ENCODE measurements at regions not wholly inside any gene's neighbourhood (a gene's known extent, or its start where the extent isn't known, plus 50 kb on each side); places are given as distances from the start of the nearest gene placed in this dataset.

- no peak overlapping the region for H3K4me3 ChIP-seq (ENCODE audit: low read length)
- WGBS (ENCODE audit: insufficient coverage, low lambda C conversion rate) = no CpG with 5 or more reads among the region's 9 CpGs
- no peaks in the 10 kb centered on the region for H3K36me3 ChIP-seq (ENCODE audit: control insufficient read depth, insufficient read depth, low read length)
- no peaks in the 10 kb centered on the region for H3K9me3 ChIP-seq (ENCODE audit: control insufficient read depth, low read depth, low read length)
- H3K27me3 ChIP-seq (ENCODE audit: control insufficient read depth, insufficient read depth, low read length) = no peaks in the 10 kb centered on the region
- H3K4me1 ChIP-seq (ENCODE audit: control insufficient read depth, insufficient read depth, low read length) = no peaks in the 10 kb centered on the region
- DNase-seq = peak; percentile 33 to 36
- no peak overlapping the region for H3K27ac ChIP-seq (ENCODE audit: low read length)
Measured at GRCh38 chr9:115649991-115650472, 503.6 kb upstream of the PAPPA start.

- no peak for DNase-seq
- H3K4me3 ChIP-seq (ENCODE audit: low read length) = no peak overlapping the region
- H3K9me3 ChIP-seq (ENCODE audit: control insufficient read depth, low read depth, low read length) = no peaks in the 10 kb centered on the region
- no peak overlapping the region for H3K27ac ChIP-seq (ENCODE audit: low read length)
- no peaks in the 10 kb centered on the region for H3K4me1 ChIP-seq (ENCODE audit: control insufficient read depth, insufficient read depth, low read length)
- H3K27me3 ChIP-seq (ENCODE audit: control insufficient read depth, insufficient read depth, low read length) = no peaks in the 10 kb centered on the region
- H3K36me3 ChIP-seq (ENCODE audit: control insufficient read depth, insufficient read depth, low read length) = no peaks in the 10 kb centered on the region
Measured at GRCh38 chr9:115650768-115651167, 502.8 kb upstream of the PAPPA start.

DNA sequence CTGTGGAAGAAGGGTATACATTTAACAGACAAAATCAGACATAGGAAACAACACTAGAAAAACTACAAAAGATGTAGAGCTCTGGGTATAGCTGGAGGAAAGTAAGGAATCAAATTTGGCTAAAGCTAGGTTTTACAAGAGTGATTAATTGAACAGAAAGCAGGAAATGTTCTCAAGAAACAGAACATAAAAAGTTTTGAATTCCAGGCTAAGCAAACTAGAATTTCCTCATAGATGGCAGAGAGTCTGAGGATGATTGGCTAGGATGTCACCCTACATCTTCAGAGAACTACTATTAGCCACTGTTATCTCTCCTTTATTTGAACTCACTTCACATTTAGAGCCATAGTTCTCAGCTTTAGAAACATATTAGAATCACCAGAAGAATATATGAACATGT lies 502.1 kb upstream of the PAPPA start:
- Histone ChIP-seq H3K27ac (ENCODE audit: low read length) (no peak overlapping the region), H3K27me3 (ENCODE audit: control insufficient read depth, insufficient read depth, low read length) (no peaks in the 10 kb centered on the region), H3K9me3 (ENCODE audit: control insufficient read depth, low read depth, low read length) (no peaks in the 10 kb centered on the region), H3K4me3 (ENCODE audit: low read length) (no peak overlapping the region), H3K36me3 (ENCODE audit: control insufficient read depth, insufficient read depth, low read length) (no peaks in the 10 kb centered on the region), H3K4me1 (ENCODE audit: control insufficient read depth, insufficient read depth, low read length) (no peaks in the 10 kb centered on the region)
- DNase-seq = no peak

- Histone ChIP-seq H3K9me3 (ENCODE audit: control insufficient read depth, low read depth, low read length) (no peaks in the 10 kb centered on the region), H3K27me3 (ENCODE audit: control insufficient read depth, insufficient read depth, low read length) (no peaks in the 10 kb centered on the region), H3K4me3 (ENCODE audit: low read length) (no peak overlapping the region), H3K4me1 (ENCODE audit: control insufficient read depth, insufficient read depth, low read length) (no peaks in the 10 kb centered on the region), H3K27ac (ENCODE audit: low read length) (no peak overlapping the region), H3K36me3 (ENCODE audit: control insufficient read depth, insufficient read depth, low read length) (no peaks in the 10 kb centered on the region)
- DNase-seq = no peak
- no CpG with 5 or more reads among the region's 3 CpGs for WGBS (ENCODE audit: insufficient coverage, low lambda C conversion rate)
Measured at GRCh38 chr9:115653171-115653606, 500.4 kb upstream of the PAPPA start.

DNA sequence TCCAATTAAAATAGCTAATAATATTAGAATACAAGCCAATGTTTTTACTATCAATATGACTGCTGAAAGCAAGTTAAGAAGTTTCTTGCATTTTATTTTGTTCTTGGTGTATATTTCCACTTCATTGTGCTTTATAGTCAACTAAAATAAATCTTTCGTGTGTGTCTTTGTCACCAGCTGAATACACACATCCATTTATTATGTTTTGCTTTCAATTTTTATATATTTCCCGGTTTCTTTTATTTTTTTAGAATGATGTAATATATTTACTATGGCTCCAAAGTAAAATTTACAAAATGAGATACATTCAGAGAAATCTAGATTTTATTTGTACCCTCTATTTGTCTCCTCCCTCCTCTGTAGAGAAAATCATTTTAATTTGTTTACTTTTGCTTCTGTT lies 495.9 kb upstream of the PAPPA start:
- Histone ChIP-seq H3K4me1 (ENCODE audit: control insufficient read depth, insufficient read depth, low read length) (no peaks in the 10 kb centered on the region), H3K4me3 (ENCODE audit: low read length) (no peak overlapping the region), H3K9me3 (ENCODE audit: control insufficient read depth, low read depth, low read length) (no peaks in the 10 kb centered on the region), H3K27me3 (ENCODE audit: control insufficient read depth, insufficient read depth, low read length) (no peaks in the 10 kb centered on the region), H3K27ac (ENCODE audit: low read length) (no peak overlapping the region), H3K36me3 (ENCODE audit: control insufficient read depth, insufficient read depth, low read length) (no peaks in the 10 kb centered on the region)
- WGBS (ENCODE audit: insufficient coverage, low lambda C conversion rate) = 82% methylated on average over 2 of the region's 2 CpGs
- DNase-seq = no peak

- no peak overlapping the region for H3K27ac ChIP-seq (ENCODE audit: low read length)
- no peaks in the 10 kb centered on the region for H3K27me3 ChIP-seq (ENCODE audit: control insufficient read depth, insufficient read depth, low read length)
- H3K4me1 ChIP-seq (ENCODE audit: control insufficient read depth, insufficient read depth, low read length) = no peaks in the 10 kb centered on the region
- no peaks in the 10 kb centered on the region for H3K9me3 ChIP-seq (ENCODE audit: control insufficient read depth, low read depth, low read length)
- no CpG with 5 or more reads among the region's 2 CpGs for WGBS (ENCODE audit: insufficient coverage, low lambda C conversion rate)
- H3K4me3 ChIP-seq (ENCODE audit: low read length) = no peak overlapping the region
- DNase-seq = no peak
- no peaks in the 10 kb centered on the region for H3K36me3 ChIP-seq (ENCODE audit: control insufficient read depth, insufficient read depth, low read length)
Measured at GRCh38 chr9:115665519-115665918, 488.1 kb upstream of the PAPPA start.

DNA sequence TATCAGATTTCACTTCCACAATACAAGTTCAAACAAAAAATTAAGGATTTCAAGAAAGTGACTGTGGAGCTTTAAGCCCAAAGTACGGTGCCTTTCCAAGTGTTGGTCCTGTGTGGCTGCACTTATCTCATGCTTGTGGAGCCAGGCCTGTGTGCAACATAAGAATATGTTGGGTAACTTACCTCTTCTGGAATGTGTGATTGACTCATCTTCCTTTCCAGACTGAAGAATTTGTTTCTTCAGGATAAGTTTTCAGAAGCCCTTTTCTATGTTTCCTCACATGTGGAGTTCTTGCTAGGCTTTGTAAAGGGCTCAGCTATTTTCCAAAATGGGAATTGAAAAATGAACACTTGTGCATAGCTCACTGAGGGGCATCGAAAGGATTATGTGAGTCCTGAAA lies 485.1 kb upstream of the PAPPA start:
- no peaks in the 10 kb centered on the region for H3K27me3 ChIP-seq (ENCODE audit: control insufficient read depth, insufficient read depth, low read length)
- no CpG with 5 or more reads among the region's 2 CpGs for WGBS (ENCODE audit: insufficient coverage, low lambda C conversion rate)
- no peak overlapping the region for H3K27ac ChIP-seq (ENCODE audit: low read length)
- H3K9me3 ChIP-seq (ENCODE audit: control insufficient read depth, low read depth, low read length) = no peaks in the 10 kb centered on the region
- DNase-seq = no peak
- no peak overlapping the region for H3K4me3 ChIP-seq (ENCODE audit: low read length)
- H3K4me1 ChIP-seq (ENCODE audit: control insufficient read depth, insufficient read depth, low read length) = no peaks in the 10 kb centered on the region
- no peaks in the 10 kb centered on the region for H3K36me3 ChIP-seq (ENCODE audit: control insufficient read depth, insufficient read depth, low read length)

DNA sequence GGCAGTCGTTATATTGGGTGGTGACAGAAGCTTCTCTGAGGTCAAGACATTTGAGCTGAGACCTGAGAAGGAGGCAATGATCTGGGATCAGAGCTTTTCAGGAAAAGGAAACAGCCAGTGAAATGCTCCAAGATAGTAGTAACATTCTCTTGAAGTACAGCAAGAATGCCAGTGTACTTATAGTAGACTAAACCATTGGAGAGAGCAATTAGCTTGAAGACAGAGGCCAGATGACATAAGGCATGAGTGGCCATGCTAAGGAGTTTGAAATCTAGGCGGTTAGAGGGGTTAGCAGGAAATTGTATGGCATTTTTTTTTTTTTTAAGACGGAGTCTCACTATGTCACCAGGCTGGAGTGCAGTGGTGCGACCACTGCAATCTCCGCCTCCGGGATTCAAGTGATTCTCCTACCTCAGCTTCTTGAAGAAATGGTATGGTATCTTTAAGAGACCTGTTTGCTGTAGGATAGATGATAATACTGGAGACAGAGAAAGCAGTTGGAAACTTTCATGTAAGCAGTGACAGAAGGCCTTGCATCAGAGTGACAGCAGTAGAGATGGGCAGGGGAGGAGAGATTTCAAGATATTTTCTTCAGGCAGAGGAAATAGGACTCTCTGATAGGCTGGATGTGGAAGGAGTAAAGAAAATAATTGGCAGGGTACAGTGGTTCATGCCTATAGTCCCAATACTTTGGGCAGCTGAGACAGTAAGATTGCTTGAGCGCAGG lies 482.2 kb upstream of the PAPPA start:
- H3K27ac ChIP-seq (ENCODE audit: low read length) = no peak overlapping the region
- no peaks in the 10 kb centered on the region for H3K36me3 ChIP-seq (ENCODE audit: control insufficient read depth, insufficient read depth, low read length)
- H3K4me3 ChIP-seq (ENCODE audit: low read length) = no peak overlapping the region
- no peaks in the 10 kb centered on the region for H3K4me1 ChIP-seq (ENCODE audit: control insufficient read depth, insufficient read depth, low read length)
- 100% methylated on average over 1 of the region's 7 CpGs for WGBS (ENCODE audit: insufficient coverage, low lambda C conversion rate)
- H3K27me3 ChIP-seq (ENCODE audit: control insufficient read depth, insufficient read depth, low read length) = no peaks in the 10 kb centered on the region
- no peak for DNase-seq
- no peaks in the 10 kb centered on the region for H3K9me3 ChIP-seq (ENCODE audit: control insufficient read depth, low read depth, low read length)

- H3K27me3 ChIP-seq (ENCODE audit: control insufficient read depth, insufficient read depth, low read length) = no peaks in the 10 kb centered on the region
- H3K9me3 ChIP-seq (ENCODE audit: control insufficient read depth, low read depth, low read length) = no peaks in the 10 kb centered on the region
- DNase-seq = no peak
- H3K4me1 ChIP-seq (ENCODE audit: control insufficient read depth, insufficient read depth, low read length) = no peaks in the 10 kb centered on the region
- no peaks in the 10 kb centered on the region for H3K36me3 ChIP-seq (ENCODE audit: control insufficient read depth, insufficient read depth, low read length)
- no CpG with 5 or more reads among the region's 1 CpG for WGBS (ENCODE audit: insufficient coverage, low lambda C conversion rate)
- no peak overlapping the region for H3K27ac ChIP-seq (ENCODE audit: low read length)
- no peak overlapping the region for H3K4me3 ChIP-seq (ENCODE audit: low read length)
Measured at GRCh38 chr9:115671963-115672305, 481.7 kb upstream of the PAPPA start.

GRCh38 chr9:115672477-115673316 lies 480.9 kb upstream of the PAPPA start:
- Histone ChIP-seq H3K27ac (ENCODE audit: low read length) (no peak overlapping the region), H3K4me3 (ENCODE audit: low read length) (no peak overlapping the region), H3K36me3 (ENCODE audit: control insufficient read depth, insufficient read depth, low read length) (no peaks in the 10 kb centered on the region), H3K4me1 (ENCODE audit: control insufficient read depth, insufficient read depth, low read length) (no peaks in the 10 kb centered on the region), H3K9me3 (ENCODE audit: control insufficient read depth, low read depth, low read length) (no peaks in the 10 kb centered on the region), H3K27me3 (ENCODE audit: control insufficient read depth, insufficient read depth, low read length) (no peaks in the 10 kb centered on the region)
- peak in 1 of 2 donors; percentile 8 for DNase-seq
- 40% methylated on average over 1 of the region's 7 CpGs for WGBS (ENCODE audit: insufficient coverage, low lambda C conversion rate)

GRCh38 chr9:115673599-115673998 lies 480.0 kb upstream of the PAPPA start:
- no peaks in the 10 kb centered on the region for H3K27me3 ChIP-seq (ENCODE audit: control insufficient read depth, insufficient read depth, low read length)
- DNase-seq = no peak
- H3K4me3 ChIP-seq (ENCODE audit: low read length) = no peak overlapping the region
- no peaks in the 10 kb centered on the region for H3K9me3 ChIP-seq (ENCODE audit: control insufficient read depth, low read depth, low read length)
- no peaks in the 10 kb centered on the region for H3K36me3 ChIP-seq (ENCODE audit: control insufficient read depth, insufficient read depth, low read length)
- H3K4me1 ChIP-seq (ENCODE audit: control insufficient read depth, insufficient read depth, low read length) = no peaks in the 10 kb centered on the region
- 95% methylated on average over 3 of the region's 3 CpGs for WGBS (ENCODE audit: insufficient coverage, low lambda C conversion rate)
- H3K27ac ChIP-seq (ENCODE audit: low read length) = no peak overlapping the region

All from large intestine (tissue), 3 donors.